ENCODE measurements at regions not wholly inside any gene's neighbourhood (a gene's known extent, or its start where the extent isn't known, plus 50 kb on each side); places are given as distances from the start of the nearest gene placed in this dataset.
A peak's percentile ranks its signal among the peaks of the same experiment; 100 is the strongest.

DNA sequence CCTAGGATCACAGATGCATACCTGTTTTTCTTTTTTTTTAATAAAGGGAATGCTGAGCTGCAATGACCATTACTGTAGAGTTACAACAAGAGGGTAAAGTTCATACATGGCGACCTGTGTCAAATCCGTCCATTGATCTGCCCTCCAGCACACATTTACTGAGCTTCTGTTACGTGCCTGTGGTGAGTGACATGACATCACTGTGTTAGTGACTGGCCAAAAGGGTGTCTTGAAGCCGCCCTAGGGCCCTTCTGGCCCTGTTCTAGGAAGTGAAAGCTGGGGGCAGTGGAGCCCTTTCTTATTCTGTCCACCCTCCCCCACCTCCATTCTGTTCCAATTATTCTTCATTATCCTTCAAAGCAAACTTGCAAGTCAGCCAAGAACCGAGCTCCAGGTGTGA lies 66.3 kb downstream of the ZIC5 start (continued):
- TF ChIP-seq, protein P1, sequence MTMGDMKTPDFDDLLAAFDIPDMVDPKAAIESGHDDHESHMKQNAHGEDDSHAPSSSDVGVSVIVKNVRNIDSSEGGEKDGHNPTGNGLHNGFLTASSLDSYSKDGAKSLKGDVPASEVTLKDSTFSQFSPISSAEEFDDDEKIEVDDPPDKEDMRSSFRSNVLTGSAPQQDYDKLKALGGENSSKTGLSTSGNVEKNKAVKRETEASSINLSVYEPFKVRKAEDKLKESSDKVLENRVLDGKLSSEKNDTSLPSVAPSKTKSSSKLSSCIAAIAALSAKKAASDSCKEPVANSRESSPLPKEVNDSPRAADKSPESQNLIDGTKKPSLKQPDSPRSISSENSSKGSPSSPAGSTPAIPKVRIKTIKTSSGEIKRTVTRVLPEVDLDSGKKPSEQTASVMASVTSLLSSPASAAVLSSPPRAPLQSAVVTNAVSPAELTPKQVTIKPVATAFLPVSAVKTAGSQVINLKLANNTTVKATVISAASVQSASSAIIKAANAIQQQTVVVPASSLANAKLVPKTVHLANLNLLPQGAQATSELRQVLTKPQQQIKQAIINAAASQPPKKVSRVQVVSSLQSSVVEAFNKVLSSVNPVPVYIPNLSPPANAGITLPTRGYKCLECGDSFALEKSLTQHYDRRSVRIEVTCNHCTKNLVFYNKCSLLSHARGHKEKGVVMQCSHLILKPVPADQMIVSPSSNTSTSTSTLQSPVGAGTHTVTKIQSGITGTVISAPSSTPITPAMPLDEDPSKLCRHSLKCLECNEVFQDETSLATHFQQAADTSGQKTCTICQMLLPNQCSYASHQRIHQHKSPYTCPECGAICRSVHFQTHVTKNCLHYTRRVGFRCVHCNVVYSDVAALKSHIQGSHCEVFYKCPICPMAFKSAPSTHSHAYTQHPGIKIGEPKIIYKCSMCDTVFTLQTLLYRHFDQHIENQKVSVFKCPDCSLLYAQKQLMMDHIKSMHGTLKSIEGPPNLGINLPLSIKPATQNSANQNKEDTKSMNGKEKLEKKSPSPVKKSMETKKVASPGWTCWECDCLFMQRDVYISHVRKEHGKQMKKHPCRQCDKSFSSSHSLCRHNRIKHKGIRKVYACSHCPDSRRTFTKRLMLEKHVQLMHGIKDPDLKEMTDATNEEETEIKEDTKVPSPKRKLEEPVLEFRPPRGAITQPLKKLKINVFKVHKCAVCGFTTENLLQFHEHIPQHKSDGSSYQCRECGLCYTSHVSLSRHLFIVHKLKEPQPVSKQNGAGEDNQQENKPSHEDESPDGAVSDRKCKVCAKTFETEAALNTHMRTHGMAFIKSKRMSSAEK (CRISPR knock-in tag; IDR thresholded peaks at IDR 0.05; ENCODE audit: borderline replicate concordance) = no peak
- TF ChIP-seq ZBTB21 (CRISPR knock-in tag; IDR thresholded peaks at IDR 0.05; ENCODE audit: borderline replicate concordance) = no peak
- TF ChIP-seq, protein P2, sequence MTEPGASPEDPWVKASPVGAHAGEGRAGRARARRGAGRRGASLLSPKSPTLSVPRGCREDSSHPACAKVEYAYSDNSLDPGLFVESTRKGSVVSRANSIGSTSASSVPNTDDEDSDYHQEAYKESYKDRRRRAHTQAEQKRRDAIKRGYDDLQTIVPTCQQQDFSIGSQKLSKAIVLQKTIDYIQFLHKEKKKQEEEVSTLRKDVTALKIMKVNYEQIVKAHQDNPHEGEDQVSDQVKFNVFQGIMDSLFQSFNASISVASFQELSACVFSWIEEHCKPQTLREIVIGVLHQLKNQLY (CRISPR knock-in tag; IDR thresholded peaks at IDR 0.05) = no peak
- no peak for TF ChIP-seq SP1 (CRISPR knock-in tag; conservative IDR thresholded peaks at IDR 0.05)
- TF ChIP-seq, protein P3, sequence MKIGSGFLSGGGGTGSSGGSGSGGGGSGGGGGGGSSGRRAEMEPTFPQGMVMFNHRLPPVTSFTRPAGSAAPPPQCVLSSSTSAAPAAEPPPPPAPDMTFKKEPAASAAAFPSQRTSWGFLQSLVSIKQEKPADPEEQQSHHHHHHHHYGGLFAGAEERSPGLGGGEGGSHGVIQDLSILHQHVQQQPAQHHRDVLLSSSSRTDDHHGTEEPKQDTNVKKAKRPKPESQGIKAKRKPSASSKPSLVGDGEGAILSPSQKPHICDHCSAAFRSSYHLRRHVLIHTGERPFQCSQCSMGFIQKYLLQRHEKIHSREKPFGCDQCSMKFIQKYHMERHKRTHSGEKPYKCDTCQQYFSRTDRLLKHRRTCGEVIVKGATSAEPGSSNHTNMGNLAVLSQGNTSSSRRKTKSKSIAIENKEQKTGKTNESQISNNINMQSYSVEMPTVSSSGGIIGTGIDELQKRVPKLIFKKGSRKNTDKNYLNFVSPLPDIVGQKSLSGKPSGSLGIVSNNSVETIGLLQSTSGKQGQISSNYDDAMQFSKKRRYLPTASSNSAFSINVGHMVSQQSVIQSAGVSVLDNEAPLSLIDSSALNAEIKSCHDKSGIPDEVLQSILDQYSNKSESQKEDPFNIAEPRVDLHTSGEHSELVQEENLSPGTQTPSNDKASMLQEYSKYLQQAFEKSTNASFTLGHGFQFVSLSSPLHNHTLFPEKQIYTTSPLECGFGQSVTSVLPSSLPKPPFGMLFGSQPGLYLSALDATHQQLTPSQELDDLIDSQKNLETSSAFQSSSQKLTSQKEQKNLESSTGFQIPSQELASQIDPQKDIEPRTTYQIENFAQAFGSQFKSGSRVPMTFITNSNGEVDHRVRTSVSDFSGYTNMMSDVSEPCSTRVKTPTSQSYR (CRISPR knock-in tag; IDR thresholded peaks at IDR 0.05) = no peak
- TF ChIP-seq TEAD4 (CRISPR knock-in tag; IDR thresholded peaks at IDR 0.05) = no peak
- TF ChIP-seq, protein P4, sequence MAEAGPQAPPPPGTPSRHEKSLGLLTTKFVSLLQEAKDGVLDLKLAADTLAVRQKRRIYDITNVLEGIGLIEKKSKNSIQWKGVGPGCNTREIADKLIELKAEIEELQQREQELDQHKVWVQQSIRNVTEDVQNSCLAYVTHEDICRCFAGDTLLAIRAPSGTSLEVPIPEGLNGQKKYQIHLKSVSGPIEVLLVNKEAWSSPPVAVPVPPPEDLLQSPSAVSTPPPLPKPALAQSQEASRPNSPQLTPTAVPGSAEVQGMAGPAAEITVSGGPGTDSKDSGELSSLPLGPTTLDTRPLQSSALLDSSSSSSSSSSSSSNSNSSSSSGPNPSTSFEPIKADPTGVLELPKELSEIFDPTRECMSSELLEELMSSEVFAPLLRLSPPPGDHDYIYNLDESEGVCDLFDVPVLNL (CRISPR knock-in tag; IDR thresholded peaks at IDR 0.05; ENCODE audit: borderline replicate concordance, low read depth) = no peak
- TF ChIP-seq, protein P5, sequence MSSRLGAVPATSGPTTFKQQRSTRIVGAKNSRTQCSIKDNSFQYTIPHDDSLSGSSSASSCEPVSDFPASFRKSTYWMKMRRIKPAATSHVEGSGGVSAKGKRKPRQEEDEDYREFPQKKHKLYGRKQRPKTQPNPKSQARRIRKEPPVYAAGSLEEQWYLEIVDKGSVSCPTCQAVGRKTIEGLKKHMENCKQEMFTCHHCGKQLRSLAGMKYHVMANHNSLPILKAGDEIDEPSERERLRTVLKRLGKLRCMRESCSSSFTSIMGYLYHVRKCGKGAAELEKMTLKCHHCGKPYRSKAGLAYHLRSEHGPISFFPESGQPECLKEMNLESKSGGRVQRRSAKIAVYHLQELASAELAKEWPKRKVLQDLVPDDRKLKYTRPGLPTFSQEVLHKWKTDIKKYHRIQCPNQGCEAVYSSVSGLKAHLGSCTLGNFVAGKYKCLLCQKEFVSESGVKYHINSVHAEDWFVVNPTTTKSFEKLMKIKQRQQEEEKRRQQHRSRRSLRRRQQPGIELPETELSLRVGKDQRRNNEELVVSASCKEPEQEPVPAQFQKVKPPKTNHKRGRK (CRISPR knock-in tag; IDR thresholded peaks at IDR 0.05; ENCODE audit: borderline replicate concordance) = no peak

DNA sequence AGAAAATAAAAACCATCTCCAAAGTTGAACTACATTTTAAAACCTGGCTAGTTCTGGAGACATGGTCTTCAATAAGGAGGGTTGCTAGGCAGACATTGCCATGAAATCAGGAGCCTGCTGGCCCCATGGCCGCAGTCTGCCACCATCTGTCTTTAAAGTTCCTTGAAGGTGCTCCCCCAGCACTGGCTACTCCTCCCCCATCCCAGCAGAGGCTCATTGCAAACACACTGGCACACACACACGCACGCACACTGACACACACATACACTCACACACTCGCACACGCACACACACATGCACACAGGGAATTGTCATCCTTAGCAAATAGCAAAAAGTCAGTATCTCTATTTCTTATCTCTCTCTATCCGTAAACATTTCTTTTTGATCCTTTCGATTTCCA lies 68.4 kb downstream of the ZIC5 start:
- Mint-ChIP-seq H3K27me3 (ENCODE audit: low read depth) (no peaks in the 10 kb centered on the region), H3K36me3 (no peaks in the 10 kb centered on the region), H3K9me3 (no peaks in the 10 kb centered on the region), H3K4me1 (peaks cover 60% of the 10 kb centered on the region), H3K27ac (no peak overlapping the region; the same call in 1 of the 2 replicates), H3K4me3 (no peak overlapping the region)
- ChIA-PET CTCF (no interaction called here), POLR2A (no interaction called here)
- no peak for ATAC-seq
- TF ChIP-seq ZNF263 (CRISPR knock-in tag; IDR thresholded peaks at IDR 0.05; ENCODE audit: low read depth) (peak; percentile 50; the same call in 1 of the 2 replicates), NR1H2 (CRISPR knock-in tag; IDR thresholded peaks at IDR 0.05) (no peak), GRHL2 (CRISPR knock-in tag; IDR thresholded peaks at IDR 0.05; ENCODE audit: insufficient replicate concordance, severe bottlenecking) (no peak), RELA (CRISPR knock-in tag; IDR thresholded peaks at IDR 0.05; ENCODE audit: borderline replicate concordance) (no peak), ESRRA (CRISPR knock-in tag; IDR thresholded peaks at IDR 0.05; ENCODE audit: borderline replicate concordance) (no peak), NR3C1 (CRISPR knock-in tag; conservative IDR thresholded peaks at IDR 0.05; ENCODE audit: low read depth) (no peak), KAT7 (CRISPR knock-in tag; IDR thresholded peaks at IDR 0.05; ENCODE audit: borderline replicate concordance) (no peak)
- TF ChIP-seq, protein P6, sequence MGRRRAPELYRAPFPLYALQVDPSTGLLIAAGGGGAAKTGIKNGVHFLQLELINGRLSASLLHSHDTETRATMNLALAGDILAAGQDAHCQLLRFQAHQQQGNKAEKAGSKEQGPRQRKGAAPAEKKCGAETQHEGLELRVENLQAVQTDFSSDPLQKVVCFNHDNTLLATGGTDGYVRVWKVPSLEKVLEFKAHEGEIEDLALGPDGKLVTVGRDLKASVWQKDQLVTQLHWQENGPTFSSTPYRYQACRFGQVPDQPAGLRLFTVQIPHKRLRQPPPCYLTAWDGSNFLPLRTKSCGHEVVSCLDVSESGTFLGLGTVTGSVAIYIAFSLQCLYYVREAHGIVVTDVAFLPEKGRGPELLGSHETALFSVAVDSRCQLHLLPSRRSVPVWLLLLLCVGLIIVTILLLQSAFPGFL (CRISPR knock-in tag; IDR thresholded peaks at IDR 0.05; ENCODE audit: borderline replicate concordance) = no peak
- no peak for DNase-seq (ENCODE audit: low spot score)
